Astrocyte (in vitro differentiated cells and primary cell): ENCODE measurements at regions not wholly inside any gene's neighbourhood (a gene's known extent, or its start where the extent isn't known, plus 50 kb on each side); places are given as distances from the start of the nearest gene placed in this dataset.
A peak's percentile ranks its signal among the peaks of the same experiment; 100 is the strongest.

Experiments
- DNase-seq: peaks from one replicate; pipeline ENCODE4 v3.0.0-alpha.2; 2010; ENCODE audit warnings: low read depth
- FAIRE-seq: peaks from 2 replicates; lab custom pipeline; 2011; peaks lifted over from hg19 to GRCh38; lab: Jason Lieb, UNC
- H2AFZ ChIP-seq: 2 replicates; pipeline ENCODE4 v1.6.0; 2012; ENCODE audit warnings: low read depth, low read length, inconsistent platforms
- H3K27ac ChIP-seq: 2 replicates; pipeline ENCODE4 v1.5.1; 2011; ENCODE audit warnings: low read depth, low read length, inconsistent platforms
- H3K27me3 ChIP-seq: 2 replicates; pipeline ENCODE4 v1.6.0; 2011; ENCODE audit warnings: low read length, inconsistent platforms; ENCODE audit not compliant: insufficient read depth
- H3K36me3 ChIP-seq: 2 replicates; pipeline ENCODE4 v1.5.1; 2011; ENCODE audit warnings: low read length, inconsistent platforms; ENCODE audit not compliant: insufficient read depth
- H3K4me1 ChIP-seq: 2 replicates; pipeline ENCODE4 v1.5.1; 2011; ENCODE audit warnings: low read length, inconsistent platforms; ENCODE audit not compliant: insufficient read depth
- H3K4me2 ChIP-seq: 2 replicates; pipeline ENCODE4 v1.6.0; 2012; ENCODE audit warnings: low read length, inconsistent platforms
- H3K4me3 ChIP-seq: 2 replicates; pipeline ENCODE4 v1.5.1; 2011; ENCODE audit warnings: low read depth, mild to moderate bottlenecking, low read length, inconsistent platforms; ENCODE audit not compliant: insufficient read depth
- H3K79me2 ChIP-seq: 2 replicates; pipeline ENCODE4 v1.6.0; 2012; ENCODE audit warnings: mild to moderate bottlenecking, low read length, inconsistent platforms; ENCODE audit not compliant: insufficient read depth
- H3K9ac ChIP-seq: 2 replicates; pipeline ENCODE4 v1.6.0; 2012; ENCODE audit warnings: mild to moderate bottlenecking, low read length, inconsistent platforms
- H3K9me3 ChIP-seq: 2 replicates; pipeline ENCODE4 v1.5.1; 2012; ENCODE audit warnings: low read depth, mild to moderate bottlenecking, low read length, inconsistent platforms; ENCODE audit not compliant: insufficient read depth
- H4K20me1 ChIP-seq: 2 replicates; pipeline ENCODE4 v1.6.0; 2012; ENCODE audit warnings: low read length, inconsistent platforms; ENCODE audit not compliant: insufficient read depth
- H3K27ac Mint-ChIP-seq: one replicate; pipeline ENCODE4 v1.8.0; 2021; ENCODE audit warnings: mild to moderate bottlenecking, mixed read lengths; ENCODE audit not compliant: unreplicated experiment
- H3K27me3 Mint-ChIP-seq: one replicate; pipeline ENCODE4 v1.8.0; 2021; ENCODE audit warnings: low read depth, mixed read lengths; ENCODE audit not compliant: unreplicated experiment
- H3K36me3 Mint-ChIP-seq: one replicate; pipeline ENCODE4 v1.8.0; 2021; ENCODE audit warnings: low read depth, mixed read lengths; ENCODE audit not compliant: unreplicated experiment
- H3K4me1 Mint-ChIP-seq: one replicate; pipeline ENCODE4 v1.8.0; 2021; ENCODE audit warnings: low read depth, mixed read lengths; ENCODE audit not compliant: unreplicated experiment
- H3K4me3 Mint-ChIP-seq: one replicate; pipeline ENCODE4 v1.8.0; 2021; ENCODE audit warnings: mild to moderate bottlenecking, moderate library complexity, mixed read lengths; ENCODE audit not compliant: unreplicated experiment
- H3K9me3 Mint-ChIP-seq: one replicate; pipeline ENCODE4 v1.8.0; 2021; ENCODE audit warnings: mild to moderate bottlenecking, mixed read lengths; ENCODE audit not compliant: unreplicated experiment
- CTCF ChIP-seq: IDR thresholded peaks from 2 replicates; pipeline ENCODE4 v1.5.1; 2011; ENCODE audit warnings: low read depth, mild to moderate bottlenecking, inconsistent platforms, low read length, moderate library complexity; ENCODE audit not compliant: insufficient read depth
- EZH2 ChIP-seq: IDR thresholded peaks from 2 replicates; pipeline ENCODE4 v1.6.1; 2012; ENCODE audit warnings: mild to moderate bottlenecking, low read length, inconsistent platforms; ENCODE audit not compliant: insufficient read depth

- Histone ChIP-seq H3K4me3 (no peak overlapping the region), H3K9ac (no peak overlapping the region), H4K20me1 (no peaks in the 10 kb centered on the region), H3K27me3 (no peaks in the 10 kb centered on the region), H3K79me2 (no peaks in the 10 kb centered on the region), H3K27ac (no peak overlapping the region), H3K36me3 (no peaks in the 10 kb centered on the region), H3K4me1 (no peaks in the 10 kb centered on the region), H3K9me3 (peaks cover 7% of the 10 kb centered on the region), H3K4me2 (no peak overlapping the region), H2AFZ (no peak overlapping the region)
- no peak for FAIRE-seq
- no peak for DNase-seq
- no peaks in the 10 kb centered on the region for H3K36me3 Mint-ChIP-seq
- no peak overlapping the region for H3K27ac Mint-ChIP-seq
- no peaks in the 10 kb centered on the region for H3K27me3 Mint-ChIP-seq
- H3K4me3 Mint-ChIP-seq = no peak overlapping the region
- no peaks in the 10 kb centered on the region for H3K4me1 Mint-ChIP-seq
- no peak for TF ChIP-seq EZH2
- TF ChIP-seq CTCF = no peak
- H3K9me3 Mint-ChIP-seq = no peaks in the 10 kb centered on the region
Measured at GRCh38 chr17:54754560-54754959, 146.1 kb upstream of the TOM1L1 start.

GRCh38 chr17:54760836-54761235, 139.8 kb upstream of the TOM1L1 start:
- no peak overlapping the region for H3K27ac ChIP-seq
- Mint-ChIP-seq H3K4me3 (no peak overlapping the region), H3K36me3 (no peaks in the 10 kb centered on the region), H3K9me3 (no peaks in the 10 kb centered on the region), H3K27me3 (no peaks in the 10 kb centered on the region), H3K4me1 (no peaks in the 10 kb centered on the region), H3K27ac (no peak overlapping the region)
- H3K9ac ChIP-seq = no peak overlapping the region
- no peak overlapping the region for H2AFZ ChIP-seq
- DNase-seq (no peak), FAIRE-seq (no peak)
- no peaks in the 10 kb centered on the region for H3K36me3 ChIP-seq
- no peaks in the 10 kb centered on the region for H3K27me3 ChIP-seq
- no peaks in the 10 kb centered on the region for H3K4me1 ChIP-seq
- H4K20me1 ChIP-seq = no peaks in the 10 kb centered on the region
- no peak overlapping the region for H3K4me3 ChIP-seq
- no peak for TF ChIP-seq CTCF
- no peak for TF ChIP-seq EZH2
- H3K79me2 ChIP-seq = no peaks in the 10 kb centered on the region
- peaks cover 3% of the 10 kb centered on the region for H3K9me3 ChIP-seq
- no peak overlapping the region for H3K4me2 ChIP-seq

DNA sequence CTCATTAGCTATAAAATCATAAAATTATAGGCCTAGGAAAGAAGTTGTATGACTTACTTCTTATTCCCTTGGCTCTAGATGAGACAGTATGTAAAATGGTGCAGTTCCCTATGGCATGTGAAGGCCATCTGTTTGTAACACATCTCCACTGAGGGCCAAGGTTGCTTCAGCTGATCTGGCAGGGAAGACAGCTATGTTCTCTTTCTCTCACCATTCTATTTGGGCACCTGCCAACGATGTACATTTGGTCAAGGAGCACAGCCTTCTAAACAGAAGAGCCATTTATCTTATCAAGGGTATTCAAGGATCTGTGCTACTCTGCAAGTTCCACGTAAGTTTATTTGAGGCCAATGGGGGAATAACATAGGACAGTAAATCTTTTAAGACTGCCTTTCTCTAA, 129.8 kb upstream of the TOM1L1 start:
- no peak overlapping the region for H3K4me3 ChIP-seq
- no peak overlapping the region for H3K4me2 ChIP-seq
- TF ChIP-seq EZH2 = no peak
- TF ChIP-seq CTCF = no peak
- no peaks in the 10 kb centered on the region for H3K27me3 ChIP-seq
- FAIRE-seq (no peak), DNase-seq (no peak)
- Mint-ChIP-seq H3K4me3 (no peak overlapping the region), H3K4me1 (peaks cover 23% of the 10 kb centered on the region), H3K27me3 (no peaks in the 10 kb centered on the region), H3K9me3 (peaks cover 1% of the 10 kb centered on the region), H3K27ac (peak overlapping the region; percentile 79), H3K36me3 (no peaks in the 10 kb centered on the region)
- no peaks in the 10 kb centered on the region for H4K20me1 ChIP-seq
- H3K9me3 ChIP-seq = peaks cover 3% of the 10 kb centered on the region
- H3K9ac ChIP-seq = no peak overlapping the region
- H2AFZ ChIP-seq = no peak overlapping the region
- no peak overlapping the region for H3K27ac ChIP-seq
- H3K36me3 ChIP-seq = no peaks in the 10 kb centered on the region
- no peaks in the 10 kb centered on the region for H3K4me1 ChIP-seq
- no peaks in the 10 kb centered on the region for H3K79me2 ChIP-seq
